Fibroblast of lung (primary cell): ENCODE measurements at regions not wholly inside any gene's neighbourhood (a gene's known extent, or its start where the extent isn't known, plus 50 kb on each side); places are given as distances from the start of the nearest gene placed in this dataset.

Experiments
- DNase-seq, 2 donors: peaks; one replicate each; pipeline versions ENCODE4 v3.0.0 to v3.0.0-alpha.2; 2010; ENCODE audit warnings: low read depth in 2 of 2
- H2AFZ ChIP-seq: 2 replicates; pipeline ENCODE4 v1.5.1; 2012; ENCODE audit warnings: low read length, control low read depth, inconsistent platforms
- H3K27ac ChIP-seq: 2 replicates; pipeline ENCODE4 v1.5.1; 2011; ENCODE audit warnings: low read length, control low read depth; ENCODE audit not compliant: insufficient read depth
- H3K27me3 ChIP-seq: 2 replicates; pipeline ENCODE4 v1.5.1; 2011; ENCODE audit warnings: mild to moderate bottlenecking, low read length; ENCODE audit not compliant: control insufficient read depth, insufficient read depth
- H3K36me3 ChIP-seq: 2 replicates; pipeline ENCODE4 v1.5.1; 2011; ENCODE audit warnings: low read length; ENCODE audit not compliant: control insufficient read depth, insufficient read depth
- H3K4me1 ChIP-seq: 2 replicates; pipeline ENCODE4 v1.5.1; 2011; ENCODE audit warnings: low read length; ENCODE audit not compliant: control insufficient read depth, insufficient read depth; ENCODE audit errors: extremely low read depth
- H3K4me2 ChIP-seq: 2 replicates; pipeline ENCODE4 v1.5.1; 2011; ENCODE audit warnings: low read length, control low read depth; ENCODE audit not compliant: insufficient read depth; ENCODE audit errors: extremely low read depth
- H3K4me3 ChIP-seq, 4 experiments: fragments of 200-600 bp in 1 of 4; sonication (generic) in 1 of 4; replicated peaks in 1 of 4; 2 replicates each; pipeline ENCODE4 v1.5.1; 2011 to 2016; ENCODE audit warnings: low read length in 4 of 4, low read depth in 3 of 4, mild to moderate bottlenecking in 3 of 4, control low read depth in 2 of 4, inconsistent platforms in 1 of 4, mixed read lengths in 1 of 4; ENCODE audit not compliant: insufficient read depth in 1 of 4; ENCODE audit errors: control extremely low read depth in 1 of 4
- H3K79me2 ChIP-seq: 2 replicates; pipeline ENCODE4 v1.5.1; 2012; ENCODE audit warnings: mild to moderate bottlenecking, low read length, inconsistent platforms; ENCODE audit not compliant: control insufficient read depth, insufficient read depth
- H3K9ac ChIP-seq: 2 replicates; pipeline ENCODE4 v1.5.1; 2011; ENCODE audit warnings: mild to moderate bottlenecking, low read length, control low read depth; ENCODE audit not compliant: insufficient read depth
- H3K9me3 ChIP-seq: 2 replicates; pipeline ENCODE4 v1.5.1; 2012; ENCODE audit warnings: low read depth, low read length; ENCODE audit not compliant: control insufficient read depth, insufficient read depth
- H4K20me1 ChIP-seq: 2 replicates; pipeline ENCODE4 v1.5.1; 2011; ENCODE audit warnings: low read length; ENCODE audit not compliant: control insufficient read depth, insufficient read depth; ENCODE audit errors: extremely low read depth
- CTCF ChIP-seq, 2 donors: IDR thresholded peaks in 1 of 2; conservative IDR thresholded peaks in 1 of 2; 1 replicate in 1 of 2; 2 replicates in 1 of 2; pipeline ENCODE4 v1.5.1; 2011 to 2012; ENCODE audit warnings: low read length in 2 of 2, control low read depth in 1 of 2, inconsistent platforms in 1 of 2, low read depth in 1 of 2, mild to moderate bottlenecking in 1 of 2
- EZH2 ChIP-seq: IDR thresholded peaks from 2 replicates; pipeline ENCODE4 v1.5.1; 2012; ENCODE audit warnings: low read length, control low read depth, mild to moderate bottlenecking; ENCODE audit errors: missing control alignments

- H3K4me3 ChIP-seq, result no peak overlapping the region
- no peaks in the 10 kb centered on the region for H3K79me2 ChIP-seq
- no peaks in the 10 kb centered on the region for H4K20me1 ChIP-seq
- no peak overlapping the region for H3K4me2 ChIP-seq
- H3K36me3 ChIP-seq, result no peaks in the 10 kb centered on the region
- DNase-seq, result no peak
- no peak overlapping the region for H3K27ac ChIP-seq
- no peak overlapping the region for H3K9ac ChIP-seq
- no peaks in the 10 kb centered on the region for H3K9me3 ChIP-seq
- no peaks in the 10 kb centered on the region for H3K4me1 ChIP-seq
- TF ChIP-seq EZH2, result no peak
- no peak for TF ChIP-seq CTCF (conservative IDR thresholded peaks at IDR 0.05 in 1 of 2, IDR thresholded peaks at IDR 0.05 in 1 of 2; ENCODE audit: low read depth in 1 of 2, low read length in 2 of 2)
- no peak overlapping the region for H2AFZ ChIP-seq
- peaks cover 3% of the 10 kb centered on the region for H3K27me3 ChIP-seq
These were observed 134.3 kb upstream of the CRHR1 start for GRCh38 chr17:45649796-45650195.

- no peaks in the 10 kb centered on the region for H3K36me3 ChIP-seq
- no peak overlapping the region for H3K4me3 ChIP-seq
- no peaks in the 10 kb centered on the region for H3K4me1 ChIP-seq
- no peaks in the 10 kb centered on the region for H3K9me3 ChIP-seq
- no peak overlapping the region for H3K4me2 ChIP-seq
- H2AFZ ChIP-seq, result no peak overlapping the region
- TF ChIP-seq EZH2 (no peak), CTCF (conservative IDR thresholded peaks at IDR 0.05 in 1 of 2, IDR thresholded peaks at IDR 0.05 in 1 of 2; ENCODE audit: low read depth in 1 of 2, low read length in 2 of 2) (no peak)
- H3K27ac ChIP-seq, result no peak overlapping the region
- no peak overlapping the region for H3K9ac ChIP-seq
- no peaks in the 10 kb centered on the region for H4K20me1 ChIP-seq
- H3K79me2 ChIP-seq, result no peaks in the 10 kb centered on the region
- no peak for DNase-seq
- H3K27me3 ChIP-seq, result peaks cover 3% of the 10 kb centered on the region
These were observed 133.6 kb upstream of the CRHR1 start for GRCh38 chr17:45650561-45650960.

GRCh38 chr17:45651145-45651709 is 132.9 kb upstream of the CRHR1 start:
- Histone ChIP-seq H3K9ac (no peak overlapping the region), H3K27me3 (peaks cover 3% of the 10 kb centered on the region), H3K36me3 (no peaks in the 10 kb centered on the region), H3K4me3 (no peak overlapping the region), H3K4me1 (no peaks in the 10 kb centered on the region), H3K79me2 (no peaks in the 10 kb centered on the region), H3K4me2 (no peak overlapping the region), H3K27ac (no peak overlapping the region), H4K20me1 (no peaks in the 10 kb centered on the region), H3K9me3 (no peaks in the 10 kb centered on the region), H2AFZ (no peak overlapping the region)
- DNase-seq, result no peak
- TF ChIP-seq EZH2, result no peak
- TF ChIP-seq CTCF (conservative IDR thresholded peaks at IDR 0.05 in 1 of 2, IDR thresholded peaks at IDR 0.05 in 1 of 2; ENCODE audit: low read depth in 1 of 2, low read length in 2 of 2), result no peak
